GM19238 (cell line): ENCODE measurements at regions not wholly inside any gene's neighbourhood (a gene's known extent, or its start where the extent isn't known, plus 50 kb on each side); places are given as distances from the start of the nearest gene placed in this dataset.

Experiments used
- DNase-seq: peaks from one replicate; pipeline ENCODE4 v3.0.0; 2011; ENCODE audit warnings: low spot score; ENCODE audit not compliant: insufficient read length

- no peak for DNase-seq
Measured at GRCh38 chr10:44618910-44619309, 234.0 kb upstream of the CXCL12 start.

GRCh38 chr10:44619521-44619920 is 234.6 kb upstream of the CXCL12 start:
- DNase-seq: no peak

- no peak for DNase-seq
Measured at GRCh38 chr10:44619975-44620374, 235.1 kb upstream of the CXCL12 start.

GRCh38 chr10:44627591-44628354 is 242.9 kb upstream of the CXCL12 start:
- no peak for DNase-seq

GRCh38 chr10:44628921-44629320 is 244.0 kb upstream of the CXCL12 start:
- no peak for DNase-seq

- DNase-seq: no peak
Measured at GRCh38 chr10:44635176-44635575, 250.3 kb upstream of the CXCL12 start.

GRCh38 chr10:44636625-44637024 is 251.7 kb upstream of the CXCL12 start:
- DNase-seq: no peak

- DNase-seq: no peak
Measured at GRCh38 chr10:44640429-44640828, 255.5 kb upstream of the CXCL12 start.

- no peak for DNase-seq
Measured at GRCh38 chr10:44647473-44647872, 262.6 kb upstream of the CXCL12 start.

GRCh38 chr10:44647877-44648542 is 263.1 kb upstream of the CXCL12 start:
- no peak for DNase-seq

GRCh38 chr10:44650691-44651661 is 260.2 kb upstream of the TMEM72 start:
- no peak for DNase-seq

GRCh38 chr10:44651834-44652233 is 259.3 kb upstream of the TMEM72 start:
- DNase-seq: no peak

- DNase-seq: no peak
Measured at GRCh38 chr10:44659320-44659719, 251.8 kb upstream of the TMEM72 start.

GRCh38 chr10:44660271-44660670 is 250.9 kb upstream of the TMEM72 start:
- DNase-seq: no peak

GRCh38 chr10:44662051-44662450 is 249.1 kb upstream of the TMEM72 start:
- no peak for DNase-seq

- DNase-seq: no peak
Measured at GRCh38 chr10:44668336-44668735, 242.8 kb upstream of the TMEM72 start.

- no peak for DNase-seq
Measured at GRCh38 chr10:44671319-44671718, 239.8 kb upstream of the TMEM72 start.

GRCh38 chr10:44673245-44673983 is 237.7 kb upstream of the TMEM72 start:
- DNase-seq: no peak

GRCh38 chr10:44674536-44675386 is 236.4 kb upstream of the TMEM72 start:
- DNase-seq: no peak

GRCh38 chr10:44675387-44675874 is 235.7 kb upstream of the TMEM72 start:
- no peak for DNase-seq
